GM19438 (cell line): ENCODE measurements at regions not wholly inside any gene's neighbourhood (a gene's known extent, or its start where the extent isn't known, plus 50 kb on each side); places are given as distances from the start of the nearest gene placed in this dataset.

ENCODE experiments used
- ATAC-seq: cut with Tn5 transposase; IDR thresholded peaks from one replicate; pipeline ENCODE4 v1.9.1; 2021; ENCODE audit warnings: low read depth; ENCODE audit not compliant: unreplicated experiment

DNA sequence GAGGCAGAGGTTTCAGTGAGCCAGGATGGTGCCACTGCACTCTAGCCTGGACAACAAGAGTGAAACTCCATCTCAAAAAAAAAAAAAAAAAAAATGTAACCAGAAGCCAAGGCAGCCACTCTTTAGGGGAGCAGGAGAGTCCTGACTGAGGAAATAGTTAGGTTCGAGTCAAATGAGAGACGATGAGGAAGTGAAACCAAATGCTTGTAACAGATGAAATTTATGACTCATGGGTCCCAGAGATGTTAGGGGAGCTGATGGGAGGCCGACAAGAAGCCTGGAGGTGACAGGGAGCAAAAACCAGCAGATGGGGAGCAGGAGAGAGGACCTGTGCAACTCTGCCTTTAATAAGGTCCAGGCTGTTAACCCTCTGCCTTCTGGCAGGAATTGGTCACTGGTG is 756.1 kb upstream of the DDX18 start:
- no peak for ATAC-seq

DNA sequence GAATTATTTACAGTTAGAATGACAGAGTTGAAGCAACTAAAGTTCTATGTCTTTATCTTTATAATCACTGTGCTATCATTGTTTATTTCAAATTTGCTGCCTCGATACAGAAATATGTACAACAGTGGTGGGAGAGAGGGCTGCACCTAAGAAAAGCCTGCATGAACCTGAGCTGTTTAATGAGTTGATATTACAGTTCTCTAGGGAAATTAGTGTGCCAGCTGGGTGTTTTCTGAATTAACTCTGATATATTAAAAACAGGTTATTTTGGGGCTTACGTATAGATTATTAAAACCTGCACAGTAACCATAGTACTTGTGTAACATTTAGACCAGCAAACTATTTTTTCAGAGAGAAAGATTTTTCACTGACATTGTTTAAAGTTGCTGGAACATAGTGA is 750.5 kb upstream of the DDX18 start:
- no peak for ATAC-seq

GRCh38 chr2:117065912-117066311 is 748.6 kb upstream of the DDX18 start:
- ATAC-seq: no peak

GRCh38 chr2:117067900-117068299 is 746.6 kb upstream of the DDX18 start:
- no peak for ATAC-seq

DNA sequence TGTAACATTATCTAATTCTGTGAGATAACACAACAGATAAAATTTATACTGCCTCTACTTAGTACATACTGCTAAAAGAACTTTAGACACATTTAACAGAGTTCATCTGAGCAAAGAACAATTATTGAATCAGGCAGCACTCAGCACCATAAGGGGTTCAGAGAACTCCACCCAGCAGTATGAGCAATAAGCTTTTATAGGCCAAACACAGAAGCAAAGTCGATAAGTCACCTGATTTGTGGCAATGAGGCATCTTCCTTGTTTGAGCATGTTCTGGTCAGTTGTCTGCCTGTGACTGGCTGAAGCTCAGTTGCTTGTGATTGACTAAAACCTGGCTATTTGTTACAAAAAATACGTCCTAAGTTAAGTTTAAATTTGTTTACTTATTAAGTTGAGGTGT is 746.1 kb upstream of the DDX18 start:
- no peak for ATAC-seq

DNA sequence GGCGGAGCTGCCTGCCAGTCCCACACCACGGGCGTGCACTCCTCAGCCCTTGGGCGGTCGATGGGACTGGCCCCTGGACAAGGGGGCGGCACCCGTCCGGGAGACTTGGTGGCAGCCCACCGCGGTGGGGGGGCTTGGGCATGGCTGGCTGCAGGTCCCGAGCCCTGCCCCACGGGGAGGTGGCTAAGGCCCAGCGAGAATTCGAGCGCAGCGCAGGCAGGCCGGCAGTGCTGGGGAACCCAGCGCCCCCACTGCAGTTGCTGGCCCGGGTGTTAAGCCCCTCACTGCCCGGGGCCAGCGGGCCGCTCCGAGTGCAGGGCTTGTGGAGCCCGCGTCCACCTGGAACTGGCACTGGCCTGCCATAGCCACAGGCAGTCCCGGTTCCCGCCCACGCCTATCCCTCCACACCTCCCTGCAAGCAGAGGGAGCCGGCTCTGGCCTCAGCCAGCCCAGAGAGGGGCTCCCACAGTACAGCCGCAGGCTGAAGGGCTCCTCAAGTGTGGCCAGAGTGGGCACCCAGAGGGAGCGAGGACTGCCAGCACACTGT is 742.9 kb upstream of the DDX18 start:
- ATAC-seq: no peak

GRCh38 chr2:117074756-117075155 is 739.7 kb upstream of the DDX18 start:
- no peak for ATAC-seq

- no peak for ATAC-seq
These were observed 729.2 kb upstream of the DDX18 start for GRCh38 chr2:117085256-117085655.

GRCh38 chr2:117085737-117086136 is 728.8 kb upstream of the DDX18 start:
- no peak for ATAC-seq

GRCh38 chr2:117086174-117086942 is 728.1 kb upstream of the DDX18 start:
- ATAC-seq: no peak

DNA sequence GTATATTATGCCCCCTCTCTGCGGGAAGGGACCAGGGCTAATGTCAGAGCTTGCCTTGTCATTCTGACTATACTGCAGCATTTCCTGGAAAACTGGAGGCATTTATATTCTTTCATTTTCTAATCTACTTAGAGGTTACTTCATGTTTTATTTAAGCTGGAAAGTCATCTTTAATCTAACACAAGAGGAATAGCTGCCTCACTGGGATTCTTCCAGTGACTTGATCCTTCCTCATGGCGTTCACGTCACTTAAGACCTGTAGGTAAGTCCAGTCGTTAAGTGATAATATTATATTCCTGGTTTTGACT is 727.6 kb upstream of the DDX18 start:
- no peak for ATAC-seq

GRCh38 chr2:117087535-117088291 is 726.8 kb upstream of the DDX18 start:
- no peak for ATAC-seq

- ATAC-seq: no peak
These were observed 723.3 kb upstream of the DDX18 start for GRCh38 chr2:117091041-117091837.

DNA sequence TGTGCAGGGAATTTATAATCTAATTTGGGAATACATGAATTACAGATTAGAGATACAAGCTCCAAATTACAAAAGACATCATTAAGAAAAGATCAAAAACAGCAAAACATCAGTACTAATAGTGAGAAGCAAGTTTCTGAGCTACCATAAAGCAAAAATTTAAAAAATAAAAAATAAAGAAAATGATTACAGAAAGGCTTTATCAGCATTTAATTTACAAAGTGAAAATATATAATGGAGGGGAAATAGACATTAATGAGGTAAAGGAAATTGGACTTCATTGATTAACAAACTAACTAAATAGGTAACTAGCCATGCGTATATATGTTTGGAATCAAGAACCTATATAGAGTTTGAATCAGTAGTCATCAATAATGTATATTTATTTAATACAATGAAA is 712.9 kb upstream of the DDX18 start:
- no peak for ATAC-seq

DNA sequence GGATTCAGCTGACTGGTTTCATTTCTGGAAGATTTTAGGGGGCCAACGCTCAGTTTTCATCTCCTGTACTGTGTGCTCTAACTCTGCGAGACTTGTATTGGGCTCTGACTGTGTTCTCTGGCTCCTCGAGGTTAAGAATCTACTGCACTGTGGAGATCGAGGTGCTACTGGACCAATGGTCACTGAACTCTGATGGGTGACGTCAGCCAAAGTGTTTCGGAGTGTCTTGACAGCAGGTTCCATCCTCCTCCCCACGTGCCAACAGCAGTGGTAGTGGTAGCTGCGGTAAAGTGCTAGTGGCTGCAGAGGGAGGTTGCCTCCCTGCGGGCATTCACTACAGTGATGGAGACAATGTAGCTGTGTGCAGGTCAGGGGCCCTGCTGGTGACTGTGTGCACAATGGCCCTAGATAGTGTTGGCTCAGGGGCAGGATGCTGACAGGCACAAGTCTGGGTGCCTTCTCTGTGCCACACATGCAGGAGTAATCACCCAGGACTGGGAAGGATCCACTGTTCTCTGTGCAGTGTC is 705.7 kb upstream of the DDX18 start:
- ATAC-seq: no peak

DNA sequence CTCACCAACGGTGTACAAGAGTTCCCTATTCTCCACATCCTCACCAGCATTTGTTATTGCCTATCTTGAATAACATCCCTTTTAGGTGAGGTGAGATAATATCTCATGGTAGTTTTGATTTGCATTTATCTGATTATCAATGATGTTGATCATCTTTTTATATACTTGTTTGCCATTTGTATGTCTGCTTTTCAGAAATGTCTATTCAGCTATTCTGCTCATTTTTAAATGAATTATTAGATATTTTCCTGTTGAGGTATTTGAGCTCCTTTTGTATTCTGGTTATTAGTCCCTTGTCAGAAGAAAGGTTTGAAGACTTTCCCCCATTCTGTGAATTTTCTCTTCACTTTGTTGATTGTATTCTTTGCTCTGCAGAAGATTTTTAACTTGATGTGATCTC is 695.5 kb upstream of the DDX18 start:
- ATAC-seq: no peak

- no peak for ATAC-seq
These were observed 691.1 kb upstream of the DDX18 start for GRCh38 chr2:117123362-117123761.

DNA sequence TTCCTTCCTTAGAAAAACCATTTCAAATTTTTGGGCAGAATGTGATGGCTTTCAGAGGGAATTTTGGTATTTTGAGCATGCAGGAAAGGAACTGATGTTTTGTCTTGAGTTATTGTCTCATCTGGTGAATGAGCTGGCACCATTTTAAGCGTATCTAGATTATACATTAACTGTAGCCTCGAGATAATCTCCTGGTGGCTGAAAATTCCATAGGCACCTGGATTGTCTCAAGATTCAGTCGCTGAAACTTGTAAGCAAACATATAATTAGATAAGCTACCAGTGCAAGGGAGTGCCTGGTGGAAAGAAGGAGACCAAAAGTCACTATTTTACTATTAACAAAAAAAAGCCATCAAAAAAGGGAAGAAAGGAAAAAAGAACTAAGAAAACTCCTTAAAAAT is 687.8 kb upstream of the DDX18 start:
- ATAC-seq: no peak

DNA sequence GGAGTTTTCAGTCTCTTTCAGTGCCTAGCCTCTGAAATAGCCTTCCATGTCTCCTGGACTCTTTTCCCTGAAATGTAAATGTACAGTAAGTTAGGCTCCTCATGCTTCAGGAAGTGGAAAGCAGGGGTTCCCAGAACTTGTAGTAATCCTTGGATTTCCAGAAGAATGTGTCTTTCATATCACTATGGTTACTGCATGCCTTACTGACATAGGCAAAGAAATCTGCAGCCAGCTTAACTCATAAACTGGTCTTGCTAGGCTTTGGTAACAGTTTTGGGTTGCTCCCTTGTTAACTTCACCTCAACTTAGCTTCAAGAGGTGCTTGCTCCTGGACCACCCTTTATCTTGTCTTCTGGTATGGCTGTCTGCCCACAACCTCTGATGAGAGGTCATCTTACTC is 686.8 kb upstream of the DDX18 start:
- ATAC-seq: no peak

DNA sequence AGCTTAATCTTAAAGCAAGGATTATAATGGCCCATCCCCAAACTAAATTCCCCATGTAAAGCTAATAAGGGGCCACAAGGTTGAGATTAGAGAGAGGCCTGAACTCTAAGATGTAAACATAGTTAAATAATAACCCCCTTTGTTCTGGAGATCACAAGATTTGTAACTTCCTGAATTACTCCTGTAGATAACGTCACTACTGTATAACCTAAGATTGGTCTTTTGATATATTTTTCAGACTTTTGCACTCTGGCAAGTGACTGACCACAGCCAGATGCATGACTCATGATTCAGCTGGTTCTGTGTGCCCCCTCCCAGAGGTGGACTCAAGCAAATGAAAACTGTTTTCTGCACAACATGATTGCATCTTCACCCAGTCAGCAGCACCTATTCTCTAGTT is 686.0 kb upstream of the DDX18 start:
- ATAC-seq: no peak

DNA sequence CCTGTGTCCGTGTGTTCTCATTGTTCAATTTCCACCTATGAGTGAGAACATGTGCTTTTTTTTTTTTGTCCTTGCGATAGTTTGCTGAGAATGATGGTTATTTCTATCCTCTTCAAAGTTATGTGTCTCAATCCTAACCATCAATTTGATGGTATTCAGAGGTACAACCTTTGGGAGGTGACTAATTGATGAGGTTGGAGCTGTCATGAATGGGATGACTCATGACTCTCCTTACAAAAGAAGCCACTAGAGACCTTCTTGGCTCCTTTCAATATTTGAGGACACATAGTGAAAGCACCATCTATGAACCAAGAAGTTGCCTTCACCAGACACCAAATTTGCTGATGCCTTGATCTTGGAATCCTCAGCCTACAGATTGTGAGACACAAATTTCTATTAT is 677.1 kb upstream of the DDX18 start:
- no peak for ATAC-seq
